Activated CD8-positive, alpha-beta T cell treated with anti-CD3 and anti-CD28 coated beads for 36 hours (primary cell): ENCODE measurements at regions not wholly inside any gene's neighbourhood (a gene's known extent, or its start where the extent isn't known, plus 50 kb on each side); places are given as distances from the start of the nearest gene placed in this dataset.

ENCODE experiments used
- ATAC-seq: fragments of 200-7000 bp; cut with Tn5 transposase; one replicate; pipeline ENCODE4 v1.10.0; 2021; ENCODE audit warnings: mild to moderate bottlenecking, moderate library complexity
- CTCF ChIA-PET: fragments of 350-600 bp; sonication (Branson Sonifier 250); formaldehyde crosslinking; loops from one replicate; lab custom pipeline; 2021; ENCODE audit warnings: antibody characterized with exemption; lab: Charles Lee
- POLR2A ChIA-PET: fragments of 350-600 bp; sonication (Branson Sonifier 250); formaldehyde crosslinking; loops from one replicate; lab custom pipeline; 2021; ENCODE audit warnings: antibody characterized with exemption; lab: Charles Lee
- DNase-seq: peaks from one replicate; pipeline ENCODE4 v3.0.0-alpha.2; 2020
- H3K27ac Mint-ChIP-seq: one replicate; pipeline ENCODE4 v1.8.0; 2021; ENCODE audit warnings: mild to moderate bottlenecking, mixed read lengths
- H3K27me3 Mint-ChIP-seq: one replicate; pipeline ENCODE4 v1.8.0; 2021; ENCODE audit warnings: mixed read lengths
- H3K36me3 Mint-ChIP-seq: one replicate; pipeline ENCODE4 v1.8.0; 2021; ENCODE audit warnings: low read depth, mixed read lengths
- H3K4me1 Mint-ChIP-seq: one replicate; pipeline ENCODE4 v1.8.0; 2021; ENCODE audit warnings: low read depth, mixed read lengths
- H3K4me3 Mint-ChIP-seq: one replicate; pipeline ENCODE4 v1.8.0; 2021; ENCODE audit warnings: mild to moderate bottlenecking, moderate library complexity, mixed read lengths
- H3K9me3 Mint-ChIP-seq: one replicate; pipeline ENCODE4 v1.8.0; 2021; ENCODE audit warnings: mixed read lengths
- CTCF ChIP-seq: fragments of 200-600 bp; IDR thresholded peaks from one replicate; pipeline ENCODE4 v1.8.0; 2022; ENCODE audit warnings: antibody characterized with exemption, mild to moderate bottlenecking
- intact Hi-C: fragments of 100-400 bp; cut with micrococcal nuclease; formaldehyde crosslinking; loops from one replicate; pipeline ENCODE4 v1.10.0; 2022

- ChIA-PET CTCF (no interaction called here), POLR2A (interaction anchor here (0.6 kb wide), 1 partner anchor 41 kb away, joined by 3 read pairs; no protein-coding TSS in a partner anchor)
- no peak overlapping the region for H3K4me3 Mint-ChIP-seq
- H3K27ac Mint-ChIP-seq = no peak overlapping the region
- peaks cover 25% of the 10 kb centered on the region for H3K36me3 Mint-ChIP-seq
- ATAC-seq (no peak), DNase-seq (no peak)
- no peaks in the 10 kb centered on the region for H3K27me3 Mint-ChIP-seq
- peaks cover 11% of the 10 kb centered on the region for H3K4me1 Mint-ChIP-seq
- no peak for TF ChIP-seq CTCF
- no peaks in the 10 kb centered on the region for H3K9me3 Mint-ChIP-seq
- intact Hi-C loops = no loop called here
These were observed 179.6 kb downstream of the BRD1 start for GRCh38 chr22:49648053-49648452.

GRCh38 chr22:49647627-49648026 lies 180.0 kb downstream of the BRD1 start:
- ATAC-seq (no peak), DNase-seq (no peak)
- peaks cover 25% of the 10 kb centered on the region for H3K36me3 Mint-ChIP-seq
- H3K27me3 Mint-ChIP-seq = no peaks in the 10 kb centered on the region
- no peak for TF ChIP-seq CTCF
- H3K27ac Mint-ChIP-seq = no peak overlapping the region
- H3K4me3 Mint-ChIP-seq = no peak overlapping the region
- intact Hi-C loops = no loop called here
- H3K9me3 Mint-ChIP-seq = no peaks in the 10 kb centered on the region
- POLR2A ChIA-PET = interaction anchor here (0.6 kb wide), 1 partner anchor 41 kb away, joined by 3 read pairs; no protein-coding TSS in a partner anchor
- H3K4me1 Mint-ChIP-seq = peaks cover 11% of the 10 kb centered on the region
- CTCF ChIA-PET = no interaction called here

GRCh38 chr22:49646876-49647275 lies 180.8 kb downstream of the BRD1 start:
- Mint-ChIP-seq H3K4me3 (no peak overlapping the region), H3K9me3 (no peaks in the 10 kb centered on the region), H3K27ac (no peak overlapping the region), H3K4me1 (peaks cover 11% of the 10 kb centered on the region), H3K36me3 (peaks cover 21% of the 10 kb centered on the region), H3K27me3 (no peaks in the 10 kb centered on the region)
- no peak for TF ChIP-seq CTCF
- POLR2A ChIA-PET = no interaction called here
- DNase-seq (no peak), ATAC-seq (no peak)
- CTCF ChIA-PET = no interaction called here
- intact Hi-C loops = no loop called here

GRCh38 chr22:49645791-49646550 lies 181.7 kb downstream of the BRD1 start:
- Mint-ChIP-seq H3K36me3 (peaks cover 17% of the 10 kb centered on the region), H3K4me3 (no peak overlapping the region), H3K9me3 (no peaks in the 10 kb centered on the region), H3K27ac (no peak overlapping the region), H3K27me3 (no peaks in the 10 kb centered on the region), H3K4me1 (peaks cover 11% of the 10 kb centered on the region)
- ChIA-PET POLR2A (no interaction called here), CTCF (no interaction called here)
- no peak for DNase-seq
- ATAC-seq = no peak
- intact Hi-C loops = no loop called here
- TF ChIP-seq CTCF = no peak

- ChIA-PET POLR2A (no interaction called here), CTCF (no interaction called here)
- Mint-ChIP-seq H3K27me3 (no peaks in the 10 kb centered on the region), H3K9me3 (no peaks in the 10 kb centered on the region), H3K27ac (no peak overlapping the region), H3K4me3 (no peak overlapping the region), H3K4me1 (peaks cover 11% of the 10 kb centered on the region), H3K36me3 (peaks cover 11% of the 10 kb centered on the region)
- no peak for DNase-seq
- no peak for ATAC-seq
- intact Hi-C loops = no loop called here
- TF ChIP-seq CTCF = no peak
These were observed 182.4 kb downstream of the BRD1 start for GRCh38 chr22:49645257-49645656.
